ENCODE measurements at regions not wholly inside any gene's neighbourhood (a gene's known extent, or its start where the extent isn't known, plus 50 kb on each side); places are given as distances from the start of the nearest gene placed in this dataset.

DNA sequence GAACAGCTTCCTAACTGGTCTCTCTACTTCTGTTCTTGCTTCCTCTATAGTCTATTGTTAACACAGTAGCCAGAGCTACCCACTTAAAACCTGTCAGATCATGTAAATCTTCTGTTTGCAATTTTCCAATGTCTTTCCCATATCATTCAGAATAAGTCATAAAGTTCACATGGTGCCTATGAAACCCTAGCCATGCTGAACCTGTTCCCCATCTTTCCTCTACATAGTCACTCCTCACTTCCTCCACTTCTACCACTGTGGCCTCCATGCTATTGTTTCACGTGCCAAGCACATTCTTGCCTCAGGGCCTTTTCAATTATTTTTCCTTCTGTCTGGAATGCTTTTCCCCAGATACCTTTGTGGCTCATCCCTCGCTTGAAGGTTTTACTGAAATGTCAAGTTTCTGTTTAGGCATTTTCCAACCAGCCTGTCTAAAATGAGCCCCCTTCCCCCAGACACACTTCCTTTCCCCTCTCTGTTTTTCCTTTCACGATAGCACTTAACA, 132.1 kb downstream of the DYRK2 start:
- H3K4me3 Mint-ChIP-seq = no peak overlapping the region
- H3K27me3 Mint-ChIP-seq = no peaks in the 10 kb centered on the region
- ChIA-PET POLR2A (no interaction called here), CTCF (no interaction called here)
- H3K36me3 Mint-ChIP-seq (ENCODE audit: low read depth) = no peaks in the 10 kb centered on the region
- intact Hi-C loops (cut with micrococcal nuclease) = no loop called here
- H3K4me1 Mint-ChIP-seq (ENCODE audit: low read depth) = peaks cover 14% of the 10 kb centered on the region
- H3K27ac Mint-ChIP-seq = no peak overlapping the region
- no peak for DNase-seq
- no peaks in the 10 kb centered on the region for H3K9me3 Mint-ChIP-seq
- no peak for TF ChIP-seq CTCF (IDR thresholded peaks at IDR 0.05)
- no peak for ATAC-seq

GRCh38 chr12:67782573-67782972, 134.0 kb downstream of the DYRK2 start:
- H3K4me1 Mint-ChIP-seq (ENCODE audit: low read depth) = peaks cover 14% of the 10 kb centered on the region
- ChIA-PET POLR2A (no interaction called here), CTCF (interaction anchor here (1.0 to 1.6 kb wide), 3 partner anchors 77 to 539 kb away, joined by 3 read pairs; no protein-coding TSS in a partner anchor)
- no peak overlapping the region for H3K4me3 Mint-ChIP-seq
- ATAC-seq (no peak), DNase-seq (no peak)
- intact Hi-C loops (cut with micrococcal nuclease) = no loop called here
- H3K36me3 Mint-ChIP-seq (ENCODE audit: low read depth) = no peaks in the 10 kb centered on the region
- H3K27ac Mint-ChIP-seq = no peak overlapping the region
- no peaks in the 10 kb centered on the region for H3K27me3 Mint-ChIP-seq
- no peak for TF ChIP-seq CTCF (IDR thresholded peaks at IDR 0.05)
- no peaks in the 10 kb centered on the region for H3K9me3 Mint-ChIP-seq

GRCh38 chr12:67783393-67783792, 134.8 kb downstream of the DYRK2 start:
- CTCF ChIA-PET = interaction anchor here (1.6 kb wide), 2 partner anchors 76 to 85 kb away, joined by 3 read pairs; no protein-coding TSS in a partner anchor
- H3K9me3 Mint-ChIP-seq = no peaks in the 10 kb centered on the region
- H3K4me1 Mint-ChIP-seq (ENCODE audit: low read depth) = peaks cover 14% of the 10 kb centered on the region
- no peak for TF ChIP-seq CTCF (IDR thresholded peaks at IDR 0.05)
- H3K27me3 Mint-ChIP-seq = no peaks in the 10 kb centered on the region
- ATAC-seq = no peak
- no peaks in the 10 kb centered on the region for H3K36me3 Mint-ChIP-seq (ENCODE audit: low read depth)
- no peak for DNase-seq
- intact Hi-C loops (cut with micrococcal nuclease) = no loop called here
- POLR2A ChIA-PET = no interaction called here
- no peak overlapping the region for H3K4me3 Mint-ChIP-seq
- no peak overlapping the region for H3K27ac Mint-ChIP-seq

DNA sequence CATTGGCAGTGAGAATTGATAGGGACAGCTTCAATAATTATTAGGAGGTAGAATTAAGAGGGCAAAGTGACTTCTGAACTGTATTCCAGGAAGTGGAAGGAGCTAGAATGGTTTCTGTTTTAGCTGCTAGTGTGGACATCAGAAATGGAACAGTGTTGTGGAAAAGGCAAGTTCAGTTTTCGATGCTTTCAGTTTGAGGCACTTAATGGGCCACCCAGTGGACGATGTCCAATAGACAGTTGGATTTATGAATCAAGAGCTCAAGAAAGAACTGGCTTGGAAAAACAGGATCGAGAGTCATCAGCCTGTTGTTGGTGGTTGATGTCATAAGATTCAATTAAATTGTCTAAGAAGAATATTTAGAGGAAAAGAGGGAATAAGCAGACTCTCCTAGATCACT, 136.3 kb downstream of the DYRK2 start:
- ATAC-seq (no peak), DNase-seq (no peak)
- no peaks in the 10 kb centered on the region for H3K36me3 Mint-ChIP-seq (ENCODE audit: low read depth)
- no peak overlapping the region for H3K4me3 Mint-ChIP-seq
- H3K4me1 Mint-ChIP-seq (ENCODE audit: low read depth) = peaks cover 19% of the 10 kb centered on the region
- ChIA-PET POLR2A (no interaction called here), CTCF (interaction anchor here (1.3 kb wide), 1 partner anchor 19 kb away, joined by 5 read pairs; no protein-coding TSS in a partner anchor)
- no peak for TF ChIP-seq CTCF (IDR thresholded peaks at IDR 0.05)
- intact Hi-C loops (cut with micrococcal nuclease) = no loop called here
- H3K27ac Mint-ChIP-seq = no peak overlapping the region
- H3K27me3 Mint-ChIP-seq = no peaks in the 10 kb centered on the region
- no peaks in the 10 kb centered on the region for H3K9me3 Mint-ChIP-seq

DNA sequence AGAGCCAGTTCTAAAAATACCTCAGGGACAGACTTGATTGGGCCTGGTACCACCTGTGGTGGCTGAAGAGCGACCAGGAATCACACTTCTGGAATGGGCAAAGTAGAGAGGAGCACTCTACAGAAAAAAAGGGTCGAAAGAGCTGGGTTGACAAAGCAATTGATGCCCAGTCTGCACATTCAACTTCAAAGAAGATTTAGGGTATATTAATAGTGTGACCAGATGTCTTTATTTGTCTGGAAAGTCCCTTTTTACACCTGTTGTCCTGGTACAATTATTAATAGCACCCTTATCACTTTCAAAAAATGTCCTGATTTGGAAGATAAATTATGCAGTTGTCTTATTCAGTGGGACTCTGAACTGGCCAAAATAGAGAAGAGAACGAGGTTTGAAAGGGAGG, 137.5 kb downstream of the DYRK2 start:
- no peak overlapping the region for H3K27ac Mint-ChIP-seq
- ATAC-seq (no peak), DNase-seq (no peak)
- H3K4me3 Mint-ChIP-seq = no peak overlapping the region
- H3K4me1 Mint-ChIP-seq (ENCODE audit: low read depth) = peaks cover 19% of the 10 kb centered on the region
- H3K36me3 Mint-ChIP-seq (ENCODE audit: low read depth) = no peaks in the 10 kb centered on the region
- intact Hi-C loops (cut with micrococcal nuclease) = no loop called here
- no peak for TF ChIP-seq CTCF (IDR thresholded peaks at IDR 0.05)
- ChIA-PET CTCF (interaction anchor here (1.6 kb wide), 1 partner anchor 17 kb away, joined by 3 read pairs; no protein-coding TSS in a partner anchor), POLR2A (no interaction called here)
- no peaks in the 10 kb centered on the region for H3K27me3 Mint-ChIP-seq
- peaks cover 1% of the 10 kb centered on the region for H3K9me3 Mint-ChIP-seq

All from activated CD8-positive, alpha-beta T cell treated with anti-CD3 and anti-CD28 coated beads for 36 hours (primary cell).